ENCODE measurements at regions not wholly inside any gene's neighbourhood (a gene's known extent, or its start where the extent isn't known, plus 50 kb on each side); places are given as distances from the start of the nearest gene placed in this dataset.

DNA sequence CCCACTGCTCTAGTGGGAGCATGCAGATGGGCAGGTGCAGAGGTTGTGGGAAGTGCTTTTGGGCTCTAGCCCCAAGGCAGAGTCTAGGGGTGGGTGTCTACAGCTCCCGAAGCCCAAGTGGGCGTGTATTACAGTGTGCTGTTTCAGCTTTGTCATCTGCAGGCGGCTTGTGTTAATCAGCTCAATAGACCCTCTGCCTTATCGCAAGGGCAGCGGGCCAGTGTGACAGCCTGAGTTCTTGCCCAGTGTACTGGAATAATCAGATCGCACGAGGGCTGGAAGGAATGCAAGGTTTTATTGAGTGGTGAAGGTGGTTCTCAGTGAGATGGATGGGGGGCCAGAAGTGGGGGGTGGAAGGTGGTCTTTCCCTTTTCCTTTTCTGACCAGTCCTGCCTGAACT lies 529.4 kb upstream of the AMOT start:
- no peak for ATAC-seq
- WGBS (ENCODE audit: insufficient coverage), result 92% methylated on average over 5 of the region's 7 CpGs
- no peaks in the 10 kb centered on the region for H3K4me1 ChIP-seq (ENCODE audit: control insufficient read depth, insufficient read depth, low read length)

GRCh38 chrX:113369056-113369455 lies 528.4 kb upstream of the AMOT start:
- DNase-seq (no peak), ATAC-seq (no peak)
- WGBS (ENCODE audit: insufficient coverage), result 84% methylated on average over 3 of the region's 3 CpGs
- H3K36me3 Mint-ChIP-seq, result peaks cover 7% of the 10 kb centered on the region
- no peaks in the 10 kb centered on the region for H3K4me1 ChIP-seq (ENCODE audit: control insufficient read depth, insufficient read depth, low read length)
- no peak overlapping the region for H3K4me3 Mint-ChIP-seq
- H3K27ac Mint-ChIP-seq, result no peak overlapping the region
- peaks cover 10% of the 10 kb centered on the region for H3K9me3 ChIP-seq (ENCODE audit: control insufficient read depth, insufficient read depth, low read length)
- H3K27me3 ChIP-seq (ENCODE audit: control insufficient read depth, insufficient read depth, low read length), result no peaks in the 10 kb centered on the region
- H3K27me3 Mint-ChIP-seq (ENCODE audit: low read depth in 2 of 2), result peaks cover 0 to 17% of the 10 kb centered on the region in 2 donors
- intact Hi-C loops (cut with micrococcal nuclease), result no loop called here
- TF ChIP-seq, protein P1, sequence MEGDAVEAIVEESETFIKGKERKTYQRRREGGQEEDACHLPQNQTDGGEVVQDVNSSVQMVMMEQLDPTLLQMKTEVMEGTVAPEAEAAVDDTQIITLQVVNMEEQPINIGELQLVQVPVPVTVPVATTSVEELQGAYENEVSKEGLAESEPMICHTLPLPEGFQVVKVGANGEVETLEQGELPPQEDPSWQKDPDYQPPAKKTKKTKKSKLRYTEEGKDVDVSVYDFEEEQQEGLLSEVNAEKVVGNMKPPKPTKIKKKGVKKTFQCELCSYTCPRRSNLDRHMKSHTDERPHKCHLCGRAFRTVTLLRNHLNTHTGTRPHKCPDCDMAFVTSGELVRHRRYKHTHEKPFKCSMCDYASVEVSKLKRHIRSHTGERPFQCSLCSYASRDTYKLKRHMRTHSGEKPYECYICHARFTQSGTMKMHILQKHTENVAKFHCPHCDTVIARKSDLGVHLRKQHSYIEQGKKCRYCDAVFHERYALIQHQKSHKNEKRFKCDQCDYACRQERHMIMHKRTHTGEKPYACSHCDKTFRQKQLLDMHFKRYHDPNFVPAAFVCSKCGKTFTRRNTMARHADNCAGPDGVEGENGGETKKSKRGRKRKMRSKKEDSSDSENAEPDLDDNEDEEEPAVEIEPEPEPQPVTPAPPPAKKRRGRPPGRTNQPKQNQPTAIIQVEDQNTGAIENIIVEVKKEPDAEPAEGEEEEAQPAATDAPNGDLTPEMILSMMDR (IDR thresholded peaks at IDR 0.05), result no peak
- H3K4me1 Mint-ChIP-seq, result no peaks in the 10 kb centered on the region
- no peak overlapping the region for H3K27ac ChIP-seq (ENCODE audit: low read length)
- H3K4me3 ChIP-seq (ENCODE audit: low read length), result no peak overlapping the region
- H3K9me3 Mint-ChIP-seq, result peaks cover 6 to 8% of the 10 kb centered on the region in 2 donors
- no peaks in the 10 kb centered on the region for H3K36me3 ChIP-seq (ENCODE audit: control insufficient read depth, insufficient read depth, low read length)

More for the DNA sequence above, 529.4 kb upstream of the AMOT start:
- Mint-ChIP-seq H3K9me3 (peaks cover 3% of the 10 kb centered on the region in 2 donors), H3K27me3 (ENCODE audit: low read depth in 2 of 2) (peaks cover 0 to 17% of the 10 kb centered on the region in 2 donors), H3K4me1 (no peaks in the 10 kb centered on the region), H3K27ac (no peak overlapping the region), H3K36me3 (no peaks in the 10 kb centered on the region), H3K4me3 (no peak overlapping the region)
- Histone ChIP-seq H3K4me3 (ENCODE audit: low read length) (no peak overlapping the region), H3K27ac (ENCODE audit: low read length) (no peak overlapping the region), H3K27me3 (ENCODE audit: control insufficient read depth, insufficient read depth, low read length) (no peaks in the 10 kb centered on the region), H3K9me3 (ENCODE audit: control insufficient read depth, insufficient read depth, low read length) (peaks cover 10% of the 10 kb centered on the region), H3K36me3 (ENCODE audit: control insufficient read depth, insufficient read depth, low read length) (no peaks in the 10 kb centered on the region)
- TF ChIP-seq, protein P1 (IDR thresholded peaks at IDR 0.05), result no peak
- DNase-seq, result no peak
- intact Hi-C loops (cut with micrococcal nuclease), result no loop called here

- no peaks in the 10 kb centered on the region for H3K4me1 Mint-ChIP-seq
- no peak overlapping the region for H3K27ac ChIP-seq (ENCODE audit: low read length)
- H3K4me3 ChIP-seq (ENCODE audit: low read length), result no peak overlapping the region
- H3K4me1 ChIP-seq (ENCODE audit: control insufficient read depth, insufficient read depth, low read length), result no peaks in the 10 kb centered on the region
- H3K27ac Mint-ChIP-seq, result no peak overlapping the region
- H3K9me3 Mint-ChIP-seq, result peaks cover 0 to 7% of the 10 kb centered on the region in 2 donors
- TF ChIP-seq, protein P1 (IDR thresholded peaks at IDR 0.05), result no peak
- no peaks in the 10 kb centered on the region for H3K9me3 ChIP-seq (ENCODE audit: control insufficient read depth, insufficient read depth, low read length)
- intact Hi-C loops (cut with micrococcal nuclease), result loop anchor here (5.0 kb wide), 1 partner anchor 1059 kb away; no protein-coding TSS in a partner anchor
- 89% methylated on average over 9 of the region's 9 CpGs for WGBS (ENCODE audit: insufficient coverage)
- ATAC-seq (no peak), DNase-seq (no peak)
- no peaks in the 10 kb centered on the region for H3K27me3 ChIP-seq (ENCODE audit: control insufficient read depth, insufficient read depth, low read length)
- no peaks in the 10 kb centered on the region for H3K36me3 ChIP-seq (ENCODE audit: control insufficient read depth, insufficient read depth, low read length)
- no peaks in the 10 kb centered on the region for H3K27me3 Mint-ChIP-seq (ENCODE audit: low read depth in 2 of 2)
- no peak overlapping the region for H3K4me3 Mint-ChIP-seq
- H3K36me3 Mint-ChIP-seq, result no peaks in the 10 kb centered on the region
Measured at GRCh38 chrX:113353134-113353533, 512.5 kb upstream of the AMOT start.

DNA sequence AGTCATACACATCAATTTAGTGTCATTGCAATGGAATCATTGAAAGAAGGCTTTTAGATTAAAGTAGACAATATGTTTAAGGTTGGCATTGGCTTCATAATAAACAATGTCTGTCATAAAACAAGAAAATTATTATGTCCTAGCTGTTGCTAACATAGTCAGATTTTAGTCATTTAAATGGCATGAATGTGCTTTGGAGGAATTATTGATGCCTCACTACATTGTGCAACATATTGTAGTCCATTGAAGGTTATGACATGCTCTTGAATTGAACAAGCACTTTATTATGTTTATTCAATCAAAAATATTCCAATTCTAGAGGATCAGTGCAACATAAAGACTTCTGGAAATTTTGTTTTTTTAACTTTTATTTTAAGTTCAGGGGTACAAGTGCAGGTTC lies 489.8 kb upstream of the AMOT start:
- no peaks in the 10 kb centered on the region for H3K36me3 Mint-ChIP-seq
- peaks cover 2 to 8% of the 10 kb centered on the region in 2 donors for H3K9me3 Mint-ChIP-seq
- intact Hi-C loops (cut with micrococcal nuclease), result no loop called here
- no peak overlapping the region for H3K27ac ChIP-seq (ENCODE audit: low read length)
- DNase-seq, result no peak
- no peaks in the 10 kb centered on the region for H3K4me1 Mint-ChIP-seq
- no peaks in the 10 kb centered on the region for H3K27me3 Mint-ChIP-seq (ENCODE audit: low read depth in 2 of 2)
- no peak for ATAC-seq
- no peak overlapping the region for H3K27ac Mint-ChIP-seq
- H3K4me3 ChIP-seq (ENCODE audit: low read length), result no peak overlapping the region
- no peaks in the 10 kb centered on the region for H3K36me3 ChIP-seq (ENCODE audit: control insufficient read depth, insufficient read depth, low read length)
- no peaks in the 10 kb centered on the region for H3K9me3 ChIP-seq (ENCODE audit: control insufficient read depth, insufficient read depth, low read length)
- TF ChIP-seq, protein P1 (IDR thresholded peaks at IDR 0.05), result no peak
- no peaks in the 10 kb centered on the region for H3K27me3 ChIP-seq (ENCODE audit: control insufficient read depth, insufficient read depth, low read length)
- H3K4me1 ChIP-seq (ENCODE audit: control insufficient read depth, insufficient read depth, low read length), result no peaks in the 10 kb centered on the region
- H3K4me3 Mint-ChIP-seq, result no peak overlapping the region

All from natural killer cell (primary cell).